Stimulated activated CD8-positive, alpha-beta memory T cell treated with anti-CD3 and anti-CD28 coated beads, Interleukin-2, amount 100 ng/mL, for 1 hour (primary cell): ENCODE measurements at regions not wholly inside any gene's neighbourhood (a gene's known extent, or its start where the extent isn't known, plus 50 kb on each side); places are given as distances from the start of the nearest gene placed in this dataset.
"Not testable (repeated sequence)": the region's sequence is repeated elsewhere in the genome, so short reads cannot be mapped to it uniquely, and the experiment has no call there.

Experiments used
- DNase-seq, 2 donors: peaks; one replicate each; pipeline ENCODE4 v3.0.0-alpha.2; 2020; ENCODE audit warnings: low read depth in 2 of 2

DNA sequence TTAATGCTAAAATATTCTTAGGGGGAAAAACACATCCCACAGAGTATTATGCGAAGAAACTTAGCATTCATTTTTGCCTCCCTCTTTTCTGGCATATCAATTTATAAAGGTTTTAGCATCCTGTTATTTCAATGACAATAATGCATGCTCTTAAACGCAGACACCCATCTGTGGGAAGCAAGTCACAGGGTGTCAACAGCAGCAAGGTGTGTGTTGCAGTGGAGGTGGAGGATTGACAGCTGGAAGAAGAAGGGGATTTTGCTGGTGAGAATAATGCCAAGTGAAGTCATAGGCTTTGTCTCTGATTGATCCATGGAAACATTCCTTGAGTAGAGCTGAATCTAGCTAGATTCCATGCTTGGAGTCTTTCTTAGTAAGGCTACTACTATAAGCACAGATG is 498.1 kb downstream of the NPIPA7 start:
- no peak for DNase-seq

DNA sequence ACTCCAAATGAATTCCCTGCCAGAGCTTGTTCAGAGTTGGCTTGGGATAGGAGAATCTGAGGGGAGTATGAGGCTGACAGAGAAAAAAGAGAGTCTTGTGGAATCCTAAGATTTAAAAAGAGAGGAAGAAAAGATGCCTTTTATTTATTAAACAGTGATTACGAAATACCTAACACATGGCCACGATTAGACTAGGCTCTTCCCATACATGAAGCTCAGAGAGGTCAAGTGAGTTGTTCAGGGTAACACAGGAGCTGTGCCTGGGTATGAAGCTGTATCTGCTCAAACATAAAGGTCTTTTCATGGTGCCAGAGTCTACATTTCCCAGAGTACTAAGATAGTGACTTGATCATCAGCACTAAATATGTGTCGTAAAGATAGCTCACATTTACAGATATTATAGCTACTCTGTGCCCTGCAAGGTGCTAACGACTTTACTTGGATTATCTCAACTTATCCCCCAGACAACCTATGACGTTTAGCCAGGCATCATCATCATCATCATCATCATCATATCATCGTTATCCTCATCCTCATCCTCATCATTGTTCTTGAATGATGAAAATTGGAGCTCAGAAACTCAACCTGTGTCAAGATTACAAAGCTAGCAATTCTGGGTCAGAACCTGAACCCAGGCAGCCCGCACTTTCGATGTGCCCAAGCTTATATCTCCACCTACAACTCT is 500.8 kb downstream of the NPIPA7 start:
- DNase-seq: no peak

GRCh38 chr16:16881814-16882213 is 502.9 kb downstream of the NPIPA7 start:
- no peak for DNase-seq

DNA sequence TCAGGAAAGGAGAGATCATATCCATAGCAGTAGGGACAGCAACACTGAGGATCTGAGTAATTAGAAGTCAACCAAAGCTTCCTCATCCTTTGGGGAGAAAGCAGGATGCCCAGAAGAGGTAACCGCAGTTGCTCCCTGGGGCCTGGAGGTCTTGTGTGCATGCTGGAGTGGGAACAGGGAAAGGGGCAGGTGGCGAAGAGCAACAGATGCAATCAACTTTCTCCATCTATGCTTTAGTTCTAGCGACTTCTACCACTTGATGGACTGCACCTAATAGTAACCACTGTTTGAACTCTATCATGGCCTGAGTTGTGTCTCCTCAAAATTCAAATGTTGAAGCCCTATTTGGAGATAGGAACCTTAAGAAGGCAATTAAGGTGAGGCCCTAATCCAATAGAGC is 503.8 kb downstream of the NPIPA7 start:
- no peak for DNase-seq

DNA sequence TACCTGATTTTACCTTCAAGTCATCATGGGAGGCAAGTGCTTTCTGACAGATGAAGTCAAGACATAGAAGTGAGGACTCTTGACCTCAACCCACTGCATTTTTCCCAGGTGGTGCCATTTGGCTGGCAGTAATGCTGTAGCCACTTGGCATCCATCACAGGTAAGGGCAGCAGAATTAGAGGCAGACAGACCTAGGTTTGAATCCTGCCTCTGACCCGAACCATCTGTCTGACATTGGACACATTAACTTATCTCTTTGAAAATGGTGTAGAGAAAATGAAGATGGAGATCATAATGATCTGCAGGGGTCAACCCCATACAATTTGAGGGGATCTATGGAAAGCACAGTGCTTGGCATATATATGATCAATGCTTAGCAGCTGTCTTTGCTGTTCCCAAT is 505.5 kb downstream of the NPIPA7 start:
- no peak for DNase-seq

- DNase-seq: no peak
These were observed 508.3 kb downstream of the NPIPA7 start for GRCh38 chr16:16887193-16887592.

DNA sequence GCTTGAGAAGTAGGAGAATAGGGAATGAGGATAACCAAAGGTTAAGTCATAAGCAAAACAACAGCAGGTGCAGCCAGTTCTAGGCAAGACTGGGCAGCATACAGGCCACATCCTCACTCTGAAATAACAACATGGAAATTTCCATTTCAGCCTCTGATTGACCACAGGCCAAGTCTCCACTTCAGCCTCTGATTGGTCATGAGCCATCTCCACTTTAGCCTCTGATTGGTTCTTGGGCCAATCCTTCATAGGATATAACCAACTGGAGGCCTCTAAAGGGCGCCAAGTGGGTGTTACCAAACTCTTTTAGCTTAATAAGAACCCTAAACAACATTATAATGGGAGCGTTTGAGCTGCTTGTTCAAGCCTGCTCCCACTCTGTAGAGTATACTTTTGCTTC is 512.0 kb downstream of the NPIPA7 start:
- no peak for DNase-seq

- DNase-seq: no peak
These were observed 525.7 kb downstream of the NPIPA7 start for GRCh38 chr16:16904601-16905000.

DNA sequence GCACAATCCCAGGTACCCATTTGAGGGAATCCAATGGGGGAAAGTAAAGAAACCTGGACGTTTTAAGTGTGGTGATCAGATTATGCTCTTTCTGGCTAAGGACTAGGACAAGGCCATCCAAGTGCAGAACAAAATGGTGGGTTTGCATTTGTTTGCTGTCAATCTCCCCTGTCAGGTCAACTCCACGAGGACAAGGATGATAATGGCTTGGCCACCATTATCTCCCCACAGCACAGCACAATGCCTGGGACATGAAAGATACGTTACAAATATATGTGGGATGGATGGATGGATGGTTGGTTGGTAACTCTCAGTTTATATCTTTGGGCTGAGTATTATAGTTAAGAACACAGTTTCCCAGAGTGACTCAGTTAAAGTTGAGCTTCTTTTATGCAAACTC is 526.9 kb downstream of the NPIPA7 start:
- DNase-seq: no peak

- no peak for DNase-seq
These were observed 528.1 kb downstream of the NPIPA7 start for GRCh38 chr16:16907089-16907488.

- DNase-seq: no peak
These were observed 529.1 kb downstream of the NPIPA7 start for GRCh38 chr16:16908077-16908476.

- no peak for DNase-seq
These were observed 530.2 kb downstream of the NPIPA7 start for GRCh38 chr16:16909126-16909525.

DNA sequence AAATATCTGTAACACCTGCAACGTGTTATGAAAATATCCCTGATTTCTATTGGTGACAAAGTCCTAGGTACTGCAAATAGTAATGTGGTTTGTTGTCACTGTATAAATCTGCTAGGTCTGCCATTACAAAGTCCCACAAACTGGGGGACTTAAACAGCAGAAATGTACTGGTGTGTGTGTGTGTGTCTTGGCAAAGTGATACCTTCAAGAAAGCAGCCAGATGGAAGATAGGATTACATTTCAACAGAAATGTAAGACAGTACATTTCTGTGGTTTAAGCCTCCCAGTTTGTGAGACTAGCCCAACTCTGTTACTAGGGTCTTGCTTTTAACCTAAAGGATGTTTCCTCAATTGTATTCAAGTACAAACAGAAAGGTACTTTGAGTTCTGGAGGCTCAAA is 531.7 kb downstream of the NPIPA7 start:
- no peak for DNase-seq

- DNase-seq: no peak
These were observed 536.8 kb downstream of the NPIPA7 start for GRCh38 chr16:16915771-16916170.

DNA sequence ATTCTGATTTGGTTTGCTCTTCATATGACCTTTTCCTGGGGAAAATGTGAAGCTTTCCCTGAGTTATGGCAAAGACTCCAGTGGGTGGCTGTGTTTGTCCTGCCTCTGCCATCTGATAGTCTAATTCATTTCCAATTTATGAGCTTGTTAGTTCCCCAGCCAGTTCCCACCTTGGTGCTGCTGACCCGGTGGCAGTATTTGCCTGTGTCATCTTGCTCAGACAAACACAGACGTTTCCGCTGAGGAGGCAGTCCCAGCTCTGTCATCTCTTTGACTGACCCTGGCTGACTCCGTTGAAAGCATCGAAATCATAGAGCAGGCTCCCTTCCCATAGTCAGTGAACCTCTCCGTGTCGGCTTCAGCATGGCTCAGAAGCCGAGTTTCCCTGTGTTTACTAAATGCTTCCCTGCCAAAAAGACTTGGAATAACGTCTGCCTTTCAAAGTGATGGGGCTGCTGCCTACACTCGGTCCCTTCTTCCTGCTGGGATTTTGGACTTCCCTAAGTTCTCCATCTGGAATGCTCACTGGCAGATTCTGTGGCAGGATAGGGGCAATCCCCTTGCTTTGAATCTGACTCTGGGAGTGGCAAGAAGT is 538.3 kb downstream of the NPIPA7 start:
- DNase-seq: no peak

DNA sequence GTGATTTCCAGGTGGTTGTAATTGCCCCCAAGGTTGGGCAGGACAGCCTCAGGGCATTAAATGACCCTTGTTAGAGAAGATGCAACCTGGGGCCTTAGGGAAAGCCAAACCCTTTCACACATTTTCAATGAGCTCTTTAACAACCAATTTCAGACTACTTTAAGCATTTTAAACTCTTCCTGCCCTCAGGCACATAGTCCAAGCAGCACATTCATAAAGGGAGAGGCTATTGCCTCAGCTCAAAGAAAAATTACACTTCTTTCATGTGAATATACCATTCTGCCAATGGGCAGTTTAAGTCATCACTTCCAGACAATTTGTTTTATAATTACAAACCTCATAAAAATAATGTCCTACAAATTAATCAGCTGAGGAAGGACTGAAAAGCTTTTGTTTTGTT is 544.5 kb downstream of the NPIPA7 start:
- no peak for DNase-seq

DNA sequence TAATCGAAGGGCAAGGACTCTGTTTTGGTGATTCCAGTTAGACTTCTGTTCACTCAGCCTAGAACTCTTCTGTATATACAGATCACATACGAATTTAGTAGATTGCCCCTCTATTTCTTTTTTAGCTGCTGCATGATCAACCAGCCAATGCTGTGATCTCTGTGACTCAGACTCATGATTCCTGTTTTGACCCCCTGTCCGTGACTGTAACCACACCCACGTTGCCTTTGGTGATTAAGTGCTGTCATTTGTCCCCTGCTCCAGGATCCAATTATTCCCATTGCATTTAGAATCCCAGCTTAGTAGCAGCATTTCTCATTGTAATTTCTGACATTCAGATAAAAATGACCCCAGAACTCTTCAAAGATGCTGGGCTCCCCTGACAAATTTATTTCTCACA is 545.7 kb downstream of the NPIPA7 start:
- DNase-seq: no peak

DNA sequence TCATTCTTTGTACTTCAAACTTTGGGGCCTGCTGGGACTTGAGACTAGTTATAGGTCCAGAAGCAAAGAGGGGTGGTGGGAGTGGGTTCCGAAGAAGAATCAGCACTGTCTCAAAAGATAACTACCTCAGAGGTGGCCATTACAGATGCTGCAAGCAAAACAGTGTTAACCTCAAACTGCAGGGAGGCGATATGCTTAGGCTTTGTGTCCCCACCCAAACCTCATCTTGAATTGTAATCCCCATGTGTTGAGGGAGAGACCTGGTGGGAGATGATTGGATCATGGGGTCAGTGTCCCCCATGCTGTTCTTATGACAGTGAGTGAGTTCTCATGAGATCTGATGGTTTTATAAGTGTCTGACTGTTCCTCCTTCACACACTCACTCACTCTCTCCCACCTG is 545.3 kb downstream of the XYLT1 start:
- DNase-seq: no peak

GRCh38 chr16:16928532-16929109 is 542.1 kb downstream of the XYLT1 start:
- DNase-seq: no peak

- DNase-seq: no peak
These were observed 540.3 kb downstream of the XYLT1 start for GRCh38 chr16:16930309-16931000.

GRCh38 chr16:16933861-16934260 is 536.9 kb downstream of the XYLT1 start:
- no peak for DNase-seq

GRCh38 chr16:16934660-16935059 is 536.1 kb downstream of the XYLT1 start:
- DNase-seq: no peak

- not testable (repeated sequence) for DNase-seq
These were observed 534.9 kb downstream of the XYLT1 start for GRCh38 chr16:16935909-16936308.
